ENCODE measurements at regions not wholly inside any gene's neighbourhood (a gene's known extent, or its start where the extent isn't known, plus 50 kb on each side); places are given as distances from the start of the nearest gene placed in this dataset.

- Mint-ChIP-seq H3K4me1 (ENCODE audit: low read depth) (no peaks in the 10 kb centered on the region), H3K27me3 (peaks cover 17% of the 10 kb centered on the region), H3K36me3 (ENCODE audit: low read depth) (no peaks in the 10 kb centered on the region), H3K4me3 (no peak overlapping the region), H3K9me3 (no peaks in the 10 kb centered on the region), H3K27ac (no peak overlapping the region)
- Histone ChIP-seq H3K9me3 (ENCODE audit: control insufficient read depth in 1 of 2, insufficient read depth in 1 of 2, low read length in 2 of 2) (peaks cover 0 to 18% of the 10 kb centered on the region in 2 experiments), H3K27me3 (ENCODE audit: control insufficient read depth in 1 of 2, insufficient read depth in 2 of 2, low read length in 2 of 2) (peaks cover 4 to 9% of the 10 kb centered on the region in 2 experiments), H3K4me3 (ENCODE audit: low read length) (no peak overlapping the region), H3K27ac (ENCODE audit: low read depth in 1 of 2, low read length in 2 of 2) (no peak overlapping the region), H3K36me3 (ENCODE audit: insufficient read depth, low read length) (no peaks in the 10 kb centered on the region), H3K4me1 (ENCODE audit: insufficient read depth, low read length) (no peaks in the 10 kb centered on the region)
- DNase-seq (no peak), ATAC-seq (ENCODE audit: poor library complexity) (no peak)
- CTCF ChIA-PET: no interaction called here
- intact Hi-C loops (cut with DNase I, micrococcal nuclease): no loop called here
- TF ChIP-seq, protein P1, sequence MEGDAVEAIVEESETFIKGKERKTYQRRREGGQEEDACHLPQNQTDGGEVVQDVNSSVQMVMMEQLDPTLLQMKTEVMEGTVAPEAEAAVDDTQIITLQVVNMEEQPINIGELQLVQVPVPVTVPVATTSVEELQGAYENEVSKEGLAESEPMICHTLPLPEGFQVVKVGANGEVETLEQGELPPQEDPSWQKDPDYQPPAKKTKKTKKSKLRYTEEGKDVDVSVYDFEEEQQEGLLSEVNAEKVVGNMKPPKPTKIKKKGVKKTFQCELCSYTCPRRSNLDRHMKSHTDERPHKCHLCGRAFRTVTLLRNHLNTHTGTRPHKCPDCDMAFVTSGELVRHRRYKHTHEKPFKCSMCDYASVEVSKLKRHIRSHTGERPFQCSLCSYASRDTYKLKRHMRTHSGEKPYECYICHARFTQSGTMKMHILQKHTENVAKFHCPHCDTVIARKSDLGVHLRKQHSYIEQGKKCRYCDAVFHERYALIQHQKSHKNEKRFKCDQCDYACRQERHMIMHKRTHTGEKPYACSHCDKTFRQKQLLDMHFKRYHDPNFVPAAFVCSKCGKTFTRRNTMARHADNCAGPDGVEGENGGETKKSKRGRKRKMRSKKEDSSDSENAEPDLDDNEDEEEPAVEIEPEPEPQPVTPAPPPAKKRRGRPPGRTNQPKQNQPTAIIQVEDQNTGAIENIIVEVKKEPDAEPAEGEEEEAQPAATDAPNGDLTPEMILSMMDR (IDR thresholded peaks at IDR 0.05): no peak
- POLR2A ChIA-PET: no interaction called here
These were observed 147.4 kb downstream of the CXCL12 start for GRCh38 chr10:44237364-44238049.

DNA sequence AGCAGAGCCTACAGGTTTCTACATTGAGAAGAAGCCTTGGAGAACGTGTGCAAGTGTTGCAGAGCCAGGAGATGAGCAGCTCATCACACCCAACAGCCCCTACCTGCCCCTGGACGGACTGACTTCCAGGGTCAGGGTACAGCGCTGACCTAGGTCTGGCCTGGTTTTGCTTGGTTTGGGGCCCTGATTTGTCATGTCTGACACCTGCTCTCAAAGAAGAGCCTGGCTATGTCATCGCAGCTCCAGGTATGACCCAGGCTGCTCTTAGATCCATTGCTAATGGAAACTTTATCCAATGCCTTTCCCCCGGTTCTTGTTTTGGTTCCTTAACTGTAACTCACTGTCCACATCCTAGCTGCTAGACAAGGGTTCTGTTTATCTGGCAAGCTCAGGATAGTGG lies 149.5 kb downstream of the CXCL12 start:
- Histone ChIP-seq H3K4me3 (ENCODE audit: low read length) (no peak overlapping the region), H3K36me3 (ENCODE audit: insufficient read depth, low read length) (no peaks in the 10 kb centered on the region), H3K27me3 (ENCODE audit: control insufficient read depth in 1 of 2, insufficient read depth in 2 of 2, low read length in 2 of 2) (peaks cover 4 to 9% of the 10 kb centered on the region in 2 experiments), H3K27ac (ENCODE audit: low read depth in 1 of 2, low read length in 2 of 2) (no peak overlapping the region), H3K4me1 (ENCODE audit: insufficient read depth, low read length) (no peaks in the 10 kb centered on the region), H3K9me3 (ENCODE audit: control insufficient read depth in 1 of 2, insufficient read depth in 1 of 2, low read length in 2 of 2) (peaks cover 0 to 9% of the 10 kb centered on the region in 2 experiments)
- DNase-seq (no peak), ATAC-seq (ENCODE audit: poor library complexity) (no peak)
- Mint-ChIP-seq H3K27me3 (peaks cover 17% of the 10 kb centered on the region), H3K36me3 (ENCODE audit: low read depth) (no peaks in the 10 kb centered on the region), H3K27ac (no peak overlapping the region), H3K4me1 (ENCODE audit: low read depth) (no peaks in the 10 kb centered on the region), H3K4me3 (no peak overlapping the region), H3K9me3 (peaks cover 2% of the 10 kb centered on the region)
- TF ChIP-seq, protein P1 (IDR thresholded peaks at IDR 0.05): no peak
- intact Hi-C loops (cut with DNase I, micrococcal nuclease): no loop called here
- ChIA-PET POLR2A (no interaction called here), CTCF (no interaction called here)

- H3K9me3 Mint-ChIP-seq: peaks cover 3% of the 10 kb centered on the region
- ChIA-PET CTCF (no interaction called here), POLR2A (no interaction called here)
- no peaks in the 10 kb centered on the region for H3K4me1 Mint-ChIP-seq (ENCODE audit: low read depth)
- H3K27ac Mint-ChIP-seq: no peak overlapping the region
- TF ChIP-seq, protein P1 (IDR thresholded peaks at IDR 0.05): no peak
- DNase-seq (no peak), ATAC-seq (ENCODE audit: poor library complexity) (no peak)
- Histone ChIP-seq H3K4me3 (ENCODE audit: low read length) (no peak overlapping the region), H3K36me3 (ENCODE audit: insufficient read depth, low read length) (no peaks in the 10 kb centered on the region), H3K4me1 (ENCODE audit: insufficient read depth, low read length) (no peaks in the 10 kb centered on the region), H3K27me3 (ENCODE audit: control insufficient read depth in 1 of 2, insufficient read depth in 2 of 2, low read length in 2 of 2) (peaks cover 4 to 9% of the 10 kb centered on the region in 2 experiments), H3K27ac (ENCODE audit: low read depth in 1 of 2, low read length in 2 of 2) (no peak overlapping the region), H3K9me3 (ENCODE audit: control insufficient read depth in 1 of 2, insufficient read depth in 1 of 2, low read length in 2 of 2) (peaks cover 0 to 9% of the 10 kb centered on the region in 2 experiments)
- H3K36me3 Mint-ChIP-seq (ENCODE audit: low read depth): no peaks in the 10 kb centered on the region
- H3K4me3 Mint-ChIP-seq: no peak overlapping the region
- intact Hi-C loops (cut with DNase I, micrococcal nuclease): no loop called here
- peaks cover 14% of the 10 kb centered on the region for H3K27me3 Mint-ChIP-seq
These were observed 150.4 kb downstream of the CXCL12 start for GRCh38 chr10:44234483-44234875.

Measured in CD4-positive, alpha-beta T cell (primary cell).